ENCODE measurements at regions not wholly inside any gene's neighbourhood (a gene's known extent, or its start where the extent isn't known, plus 50 kb on each side); places are given as distances from the start of the nearest gene placed in this dataset.
A peak's percentile ranks its signal among the peaks of the same experiment; 100 is the strongest.

GRCh38 chr3:13240928-13241618, 167.8 kb upstream of the IQSEC1 start:
- H3K27me3 Mint-ChIP-seq = peaks cover 17% of the 10 kb centered on the region
- no peak for ATAC-seq (replicated peaks; ENCODE audit: extremely low read depth, poor library complexity, severe bottlenecking)
- no peaks in the 10 kb centered on the region for H3K36me3 Mint-ChIP-seq (ENCODE audit: insufficient read depth)
- DNase-seq (ENCODE audit: low spot score in 2 of 2) = no peak
- no peak overlapping the region for H3K27ac Mint-ChIP-seq (ENCODE audit: low read depth)
- H3K4me3 Mint-ChIP-seq = no peak overlapping the region
- H3K9me3 Mint-ChIP-seq = no peaks in the 10 kb centered on the region
- H3K4me1 Mint-ChIP-seq = no peaks in the 10 kb centered on the region

GRCh38 chr3:13239467-13239760, 166.2 kb upstream of the IQSEC1 start:
- no peak for ATAC-seq (replicated peaks; ENCODE audit: extremely low read depth, poor library complexity, severe bottlenecking)
- Mint-ChIP-seq H3K9me3 (no peaks in the 10 kb centered on the region), H3K27me3 (peaks cover 17% of the 10 kb centered on the region), H3K4me1 (peaks cover 16% of the 10 kb centered on the region), H3K36me3 (ENCODE audit: insufficient read depth) (no peaks in the 10 kb centered on the region), H3K4me3 (no peak overlapping the region), H3K27ac (ENCODE audit: low read depth) (no peak overlapping the region)
- no peak for DNase-seq (ENCODE audit: low spot score in 2 of 2)

GRCh38 chr3:13238687-13239466, 165.6 kb upstream of the IQSEC1 start:
- peaks cover 21% of the 10 kb centered on the region for H3K4me1 Mint-ChIP-seq
- no peak for DNase-seq (ENCODE audit: low spot score in 2 of 2)
- H3K9me3 Mint-ChIP-seq = no peaks in the 10 kb centered on the region
- peaks cover 18% of the 10 kb centered on the region for H3K27me3 Mint-ChIP-seq
- H3K4me3 Mint-ChIP-seq = no peak overlapping the region
- H3K36me3 Mint-ChIP-seq (ENCODE audit: insufficient read depth) = peaks cover 3% of the 10 kb centered on the region
- no peak for ATAC-seq (replicated peaks; ENCODE audit: extremely low read depth, poor library complexity, severe bottlenecking)
- peak overlapping the region; percentile 17 for H3K27ac Mint-ChIP-seq (ENCODE audit: low read depth)

GRCh38 chr3:13237776-13238490, 164.7 kb upstream of the IQSEC1 start:
- Mint-ChIP-seq H3K27me3 (peaks cover 28% of the 10 kb centered on the region), H3K36me3 (ENCODE audit: insufficient read depth) (peaks cover 3% of the 10 kb centered on the region), H3K4me1 (peaks cover 29% of the 10 kb centered on the region), H3K4me3 (no peak overlapping the region), H3K27ac (ENCODE audit: low read depth) (peak overlapping the region; percentile 17), H3K9me3 (no peaks in the 10 kb centered on the region)
- DNase-seq (ENCODE audit: low spot score in 2 of 2) (no peak), ATAC-seq (replicated peaks; ENCODE audit: extremely low read depth, poor library complexity, severe bottlenecking) (no peak)

GRCh38 chr3:13236557-13237173, 163.4 kb upstream of the IQSEC1 start:
- H3K27me3 Mint-ChIP-seq = peaks cover 40% of the 10 kb centered on the region
- DNase-seq (ENCODE audit: low spot score in 2 of 2) (no peak), ATAC-seq (replicated peaks; ENCODE audit: extremely low read depth, poor library complexity, severe bottlenecking) (no peak)
- peaks cover 29% of the 10 kb centered on the region for H3K4me1 Mint-ChIP-seq
- no peak overlapping the region for H3K4me3 Mint-ChIP-seq
- peaks cover 3% of the 10 kb centered on the region for H3K36me3 Mint-ChIP-seq (ENCODE audit: insufficient read depth)
- no peak overlapping the region for H3K27ac Mint-ChIP-seq (ENCODE audit: low read depth)
- no peaks in the 10 kb centered on the region for H3K9me3 Mint-ChIP-seq

GRCh38 chr3:13235897-13236296, 162.7 kb upstream of the IQSEC1 start:
- DNase-seq (ENCODE audit: low spot score in 2 of 2) (no peak), ATAC-seq (replicated peaks; ENCODE audit: extremely low read depth, poor library complexity, severe bottlenecking) (no peak)
- no peak overlapping the region for H3K27ac Mint-ChIP-seq (ENCODE audit: low read depth)
- H3K9me3 Mint-ChIP-seq = no peaks in the 10 kb centered on the region
- H3K4me1 Mint-ChIP-seq = peaks cover 29% of the 10 kb centered on the region
- peaks cover 45% of the 10 kb centered on the region for H3K27me3 Mint-ChIP-seq
- H3K36me3 Mint-ChIP-seq (ENCODE audit: insufficient read depth) = peaks cover 3% of the 10 kb centered on the region
- no peak overlapping the region for H3K4me3 Mint-ChIP-seq

GRCh38 chr3:13235079-13235478, 161.8 kb upstream of the IQSEC1 start:
- ATAC-seq (replicated peaks; ENCODE audit: extremely low read depth, poor library complexity, severe bottlenecking) (no peak), DNase-seq (ENCODE audit: low spot score in 2 of 2) (no peak)
- H3K4me1 Mint-ChIP-seq = peaks cover 29% of the 10 kb centered on the region
- peaks cover 45% of the 10 kb centered on the region for H3K27me3 Mint-ChIP-seq
- H3K4me3 Mint-ChIP-seq = peak overlapping the region; percentile 66
- H3K9me3 Mint-ChIP-seq = no peaks in the 10 kb centered on the region
- peak overlapping the region; percentile 83 for H3K27ac Mint-ChIP-seq (ENCODE audit: low read depth)
- peaks cover 3% of the 10 kb centered on the region for H3K36me3 Mint-ChIP-seq (ENCODE audit: insufficient read depth)

GRCh38 chr3:13234666-13235065, 161.4 kb upstream of the IQSEC1 start:
- Mint-ChIP-seq H3K9me3 (no peaks in the 10 kb centered on the region), H3K36me3 (ENCODE audit: insufficient read depth) (peaks cover 3% of the 10 kb centered on the region), H3K27ac (ENCODE audit: low read depth) (peak overlapping the region; percentile 83), H3K4me1 (peaks cover 29% of the 10 kb centered on the region), H3K4me3 (peak overlapping the region; percentile 66), H3K27me3 (peaks cover 41% of the 10 kb centered on the region)
- DNase-seq (ENCODE audit: low spot score in 2 of 2) (no peak), ATAC-seq (replicated peaks; ENCODE audit: extremely low read depth, poor library complexity, severe bottlenecking) (peak; percentile 41)

- DNase-seq (ENCODE audit: low spot score in 2 of 2) (peak; percentile 17 to 67), ATAC-seq (replicated peaks; ENCODE audit: extremely low read depth, poor library complexity, severe bottlenecking) (peak; percentile 81)
- peaks cover 3% of the 10 kb centered on the region for H3K36me3 Mint-ChIP-seq (ENCODE audit: insufficient read depth)
- H3K9me3 Mint-ChIP-seq = no peaks in the 10 kb centered on the region
- peak overlapping the region; percentile 83 for H3K27ac Mint-ChIP-seq (ENCODE audit: low read depth)
- peaks cover 29% of the 10 kb centered on the region for H3K4me1 Mint-ChIP-seq
- H3K27me3 Mint-ChIP-seq = peaks cover 35% of the 10 kb centered on the region
- peak overlapping the region; percentile 66 for H3K4me3 Mint-ChIP-seq
These were observed 160.6 kb upstream of the IQSEC1 start for GRCh38 chr3:13233487-13234485.

GRCh38 chr3:13231781-13232666, 158.8 kb upstream of the IQSEC1 start:
- H3K36me3 Mint-ChIP-seq (ENCODE audit: insufficient read depth) = peaks cover 3% of the 10 kb centered on the region
- H3K27me3 Mint-ChIP-seq = peaks cover 28% of the 10 kb centered on the region
- peaks cover 29% of the 10 kb centered on the region for H3K4me1 Mint-ChIP-seq
- ATAC-seq (replicated peaks; ENCODE audit: extremely low read depth, poor library complexity, severe bottlenecking) (no peak), DNase-seq (ENCODE audit: low spot score in 2 of 2) (no peak)
- H3K9me3 Mint-ChIP-seq = no peaks in the 10 kb centered on the region
- no peak overlapping the region for H3K27ac Mint-ChIP-seq (ENCODE audit: low read depth)
- no peak overlapping the region for H3K4me3 Mint-ChIP-seq

GRCh38 chr3:13229273-13229949, 156.2 kb upstream of the IQSEC1 start:
- no peak overlapping the region for H3K27ac Mint-ChIP-seq (ENCODE audit: low read depth)
- no peaks in the 10 kb centered on the region for H3K9me3 Mint-ChIP-seq
- peaks cover 13% of the 10 kb centered on the region for H3K4me1 Mint-ChIP-seq
- ATAC-seq (replicated peaks; ENCODE audit: extremely low read depth, poor library complexity, severe bottlenecking) (no peak), DNase-seq (ENCODE audit: low spot score in 2 of 2) (no peak)
- H3K4me3 Mint-ChIP-seq = no peak overlapping the region
- H3K27me3 Mint-ChIP-seq = peaks cover 28% of the 10 kb centered on the region
- peaks cover 5% of the 10 kb centered on the region for H3K36me3 Mint-ChIP-seq (ENCODE audit: insufficient read depth)

Measured in central memory CD8-positive, alpha-beta T cell (primary cell).